Central memory CD8-positive, alpha-beta T cell (primary cell): ENCODE measurements at regions not wholly inside any gene's neighbourhood (a gene's known extent, or its start where the extent isn't known, plus 50 kb on each side); places are given as distances from the start of the nearest gene placed in this dataset.
"Not testable (repeated sequence)": the region's sequence is repeated elsewhere in the genome, so short reads cannot be mapped to it uniquely, and the experiment has no call there.

ENCODE experiments used
- ATAC-seq: fragments of 150-1000 bp; cut with Tn5 transposase; replicated peaks from 2 replicates; pipeline ENCODE4 v1.10.0; 2022; ENCODE audit warnings: mild to moderate bottlenecking, moderate FRiP score, moderate number of reproducible peaks; ENCODE audit not compliant: poor library complexity, severe bottlenecking; ENCODE audit errors: extremely low read depth
- DNase-seq, 2 donors: peaks; one replicate each; pipeline ENCODE4 v3.0.0; 2021; ENCODE audit warnings: low spot score in 2 of 2
- H3K27ac Mint-ChIP-seq: one replicate; pipeline ENCODE4 v1.8.0; 2022; ENCODE audit warnings: low read depth, mild to moderate bottlenecking, moderate library complexity, mixed read lengths
- H3K27me3 Mint-ChIP-seq: one replicate; pipeline ENCODE4 v1.8.0; 2022; ENCODE audit warnings: mixed read lengths
- H3K36me3 Mint-ChIP-seq: one replicate; pipeline ENCODE4 v1.8.0; 2022; ENCODE audit warnings: mild to moderate bottlenecking, moderate library complexity, mixed read lengths; ENCODE audit not compliant: insufficient read depth
- H3K4me1 Mint-ChIP-seq: one replicate; pipeline ENCODE4 v1.8.0; 2022; ENCODE audit warnings: mixed read lengths
- H3K4me3 Mint-ChIP-seq: one replicate; pipeline ENCODE4 v1.8.0; 2022; ENCODE audit warnings: mild to moderate bottlenecking, moderate library complexity, mixed read lengths
- H3K9me3 Mint-ChIP-seq: one replicate; pipeline ENCODE4 v1.8.0; 2022; ENCODE audit warnings: mixed read lengths

- no peak for ATAC-seq
- peaks cover 2% of the 10 kb centered on the region for H3K36me3 Mint-ChIP-seq
- H3K4me1 Mint-ChIP-seq: no peaks in the 10 kb centered on the region
- H3K27ac Mint-ChIP-seq: no peak overlapping the region
- H3K27me3 Mint-ChIP-seq: no peaks in the 10 kb centered on the region
- H3K4me3 Mint-ChIP-seq: no peak overlapping the region
- DNase-seq: no peak
- H3K9me3 Mint-ChIP-seq: peaks cover 7% of the 10 kb centered on the region
Observed at GRCh38 chr5:98296426-98296825, 477.0 kb upstream of the RGMB start.

DNA sequence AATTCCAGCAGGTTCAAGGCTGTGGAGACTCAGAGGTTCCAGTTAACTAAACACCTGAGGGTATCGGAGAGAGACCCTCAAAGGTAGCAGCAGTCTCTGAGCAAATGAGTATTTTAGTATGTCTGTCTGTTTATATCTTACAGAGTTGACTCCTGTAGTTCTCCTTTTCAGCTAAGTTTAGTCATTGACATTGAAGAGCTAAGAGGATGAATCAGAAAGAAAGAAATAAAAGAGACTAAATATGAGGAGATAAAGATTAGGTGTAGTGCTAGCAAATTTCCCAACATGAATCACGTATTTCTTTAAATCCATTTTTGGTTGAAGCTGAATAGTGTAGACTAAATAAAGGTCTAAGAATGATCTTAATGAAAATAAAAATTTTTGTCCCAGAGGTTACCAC lies 474.0 kb upstream of the RGMB start:
- H3K27me3 Mint-ChIP-seq: no peaks in the 10 kb centered on the region
- ATAC-seq: no peak
- DNase-seq: no peak
- H3K27ac Mint-ChIP-seq: no peak overlapping the region
- no peaks in the 10 kb centered on the region for H3K9me3 Mint-ChIP-seq
- no peaks in the 10 kb centered on the region for H3K4me1 Mint-ChIP-seq
- H3K4me3 Mint-ChIP-seq: no peak overlapping the region
- H3K36me3 Mint-ChIP-seq: peaks cover 2% of the 10 kb centered on the region

GRCh38 chr5:98301547-98301946 lies 471.9 kb upstream of the RGMB start:
- no peaks in the 10 kb centered on the region for H3K9me3 Mint-ChIP-seq
- peaks cover 2% of the 10 kb centered on the region for H3K36me3 Mint-ChIP-seq
- ATAC-seq (no peak), DNase-seq (no peak)
- H3K27ac Mint-ChIP-seq: no peak overlapping the region
- no peak overlapping the region for H3K4me3 Mint-ChIP-seq
- no peaks in the 10 kb centered on the region for H3K4me1 Mint-ChIP-seq
- no peaks in the 10 kb centered on the region for H3K27me3 Mint-ChIP-seq

GRCh38 chr5:98307811-98308210 lies 465.7 kb upstream of the RGMB start:
- Mint-ChIP-seq H3K27me3 (no peaks in the 10 kb centered on the region), H3K4me3 (no peak overlapping the region), H3K4me1 (no peaks in the 10 kb centered on the region), H3K9me3 (peaks cover 8% of the 10 kb centered on the region), H3K27ac (no peak overlapping the region), H3K36me3 (no peaks in the 10 kb centered on the region)
- DNase-seq (no peak), ATAC-seq (no peak)

GRCh38 chr5:98308231-98308630 lies 465.2 kb upstream of the RGMB start:
- Mint-ChIP-seq H3K27ac (no peak overlapping the region), H3K36me3 (no peaks in the 10 kb centered on the region), H3K4me3 (no peak overlapping the region), H3K9me3 (peaks cover 11% of the 10 kb centered on the region), H3K27me3 (no peaks in the 10 kb centered on the region), H3K4me1 (no peaks in the 10 kb centered on the region)
- DNase-seq (no peak), ATAC-seq (no peak)

DNA sequence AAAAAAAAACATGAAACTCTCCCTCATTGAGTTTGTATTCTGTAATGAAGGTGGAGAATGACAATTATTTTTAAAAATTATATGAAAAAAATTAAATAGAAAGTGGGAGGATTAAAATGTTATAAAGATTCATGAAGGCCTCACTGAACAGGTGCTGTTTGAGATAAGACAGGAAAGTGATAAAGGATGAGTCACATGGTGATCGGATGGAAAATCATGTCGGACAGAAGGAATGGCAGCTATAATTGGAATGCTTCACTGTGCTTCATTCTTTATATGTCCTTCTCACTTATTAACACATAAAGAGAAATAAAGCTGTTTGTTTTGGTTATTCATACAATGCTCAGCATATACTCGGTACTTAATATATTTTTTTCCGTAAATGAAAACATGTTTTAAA lies 464.5 kb upstream of the RGMB start:
- Mint-ChIP-seq H3K4me3 (no peak overlapping the region), H3K4me1 (no peaks in the 10 kb centered on the region), H3K27ac (no peak overlapping the region), H3K36me3 (no peaks in the 10 kb centered on the region), H3K27me3 (no peaks in the 10 kb centered on the region), H3K9me3 (peaks cover 11% of the 10 kb centered on the region)
- ATAC-seq: no peak
- no peak for DNase-seq

DNA sequence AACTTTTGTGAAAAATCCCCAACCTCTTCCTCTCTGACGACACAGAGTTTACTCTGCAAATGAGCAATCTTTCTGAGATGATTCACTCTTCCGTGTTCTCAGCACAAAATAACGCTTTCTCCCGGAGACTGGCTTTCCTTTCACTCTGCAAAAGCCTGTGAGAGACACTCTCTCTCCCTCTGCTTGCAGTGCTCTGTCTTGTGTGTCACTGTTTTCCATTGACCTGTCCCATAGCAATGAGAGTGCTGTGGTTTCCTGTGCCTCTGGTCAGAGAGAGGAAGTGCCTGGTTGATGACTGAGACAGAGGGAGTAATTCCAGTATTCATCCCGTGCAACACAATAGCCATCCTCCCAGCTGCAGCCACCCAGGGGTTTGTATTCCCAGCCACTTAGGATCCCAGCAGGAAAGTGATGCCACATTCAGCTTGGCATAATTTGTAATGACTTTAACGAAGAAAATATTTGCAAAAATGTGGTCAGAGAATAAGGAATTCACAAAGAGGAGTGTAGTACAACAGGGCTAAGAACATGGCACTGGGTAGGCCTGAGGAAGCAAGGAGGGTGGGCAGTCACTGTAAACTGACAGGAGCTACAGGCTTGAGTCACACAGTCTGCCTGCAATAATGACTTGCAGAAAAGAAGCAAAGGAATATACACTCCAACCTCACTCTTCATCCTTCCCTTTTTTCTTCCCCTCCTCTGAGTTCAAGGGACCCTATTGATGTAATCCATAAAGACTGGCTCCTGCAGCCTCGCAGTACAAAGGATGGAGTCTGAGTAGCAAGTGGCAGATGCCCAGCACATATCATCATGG lies 463.5 kb upstream of the RGMB start:
- Mint-ChIP-seq H3K4me3 (no peak overlapping the region), H3K27ac (no peak overlapping the region), H3K4me1 (no peaks in the 10 kb centered on the region), H3K27me3 (no peaks in the 10 kb centered on the region), H3K9me3 (peaks cover 11% of the 10 kb centered on the region), H3K36me3 (no peaks in the 10 kb centered on the region)
- DNase-seq: no peak
- no peak for ATAC-seq

GRCh38 chr5:98314292-98314691 lies 459.2 kb upstream of the RGMB start:
- Mint-ChIP-seq H3K27me3 (no peaks in the 10 kb centered on the region), H3K4me3 (no peak overlapping the region), H3K4me1 (no peaks in the 10 kb centered on the region), H3K27ac (no peak overlapping the region), H3K36me3 (no peaks in the 10 kb centered on the region), H3K9me3 (peaks cover 11% of the 10 kb centered on the region)
- ATAC-seq: no peak
- DNase-seq: no peak

DNA sequence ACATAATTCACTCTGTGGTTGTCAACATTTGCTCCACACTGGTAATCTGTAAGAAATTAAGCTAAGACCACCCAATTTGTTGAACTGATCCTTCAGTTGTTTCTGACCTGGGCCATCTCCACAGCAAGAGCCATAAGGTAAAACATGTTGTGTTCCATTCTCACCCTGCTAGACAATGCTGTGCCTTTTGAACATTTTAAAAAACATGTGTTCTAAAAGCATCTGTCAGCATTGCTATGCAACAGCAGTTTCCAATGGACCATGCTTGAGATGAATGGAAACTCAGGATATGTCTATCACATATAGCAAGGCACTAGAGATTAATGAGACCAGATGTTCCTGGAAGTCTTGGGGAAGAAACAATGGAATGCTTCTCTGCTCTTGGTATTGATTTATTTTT lies 455.1 kb upstream of the RGMB start:
- no peak for DNase-seq
- Mint-ChIP-seq H3K36me3 (no peaks in the 10 kb centered on the region), H3K4me1 (no peaks in the 10 kb centered on the region), H3K27ac (no peak overlapping the region), H3K27me3 (no peaks in the 10 kb centered on the region), H3K4me3 (no peak overlapping the region), H3K9me3 (peaks cover 5% of the 10 kb centered on the region)
- ATAC-seq: no peak

GRCh38 chr5:98319299-98320011 lies 454.0 kb upstream of the RGMB start:
- no peak overlapping the region for H3K4me3 Mint-ChIP-seq
- peaks cover 5% of the 10 kb centered on the region for H3K9me3 Mint-ChIP-seq
- ATAC-seq: no peak

GRCh38 chr5:98320343-98320742 lies 453.1 kb upstream of the RGMB start:
- Mint-ChIP-seq H3K27ac (no peak overlapping the region), H3K9me3 (peaks cover 5% of the 10 kb centered on the region), H3K4me3 (no peak overlapping the region), H3K27me3 (no peaks in the 10 kb centered on the region), H3K36me3 (no peaks in the 10 kb centered on the region), H3K4me1 (no peaks in the 10 kb centered on the region)
- ATAC-seq (no peak), DNase-seq (no peak)

More at GRCh38 chr5:98319299-98320011, 454.0 kb upstream of the RGMB start:
- H3K27me3 Mint-ChIP-seq: no peaks in the 10 kb centered on the region
- H3K4me1 Mint-ChIP-seq: no peaks in the 10 kb centered on the region
- no peak overlapping the region for H3K27ac Mint-ChIP-seq
- H3K36me3 Mint-ChIP-seq: no peaks in the 10 kb centered on the region
- no peak for DNase-seq

DNA sequence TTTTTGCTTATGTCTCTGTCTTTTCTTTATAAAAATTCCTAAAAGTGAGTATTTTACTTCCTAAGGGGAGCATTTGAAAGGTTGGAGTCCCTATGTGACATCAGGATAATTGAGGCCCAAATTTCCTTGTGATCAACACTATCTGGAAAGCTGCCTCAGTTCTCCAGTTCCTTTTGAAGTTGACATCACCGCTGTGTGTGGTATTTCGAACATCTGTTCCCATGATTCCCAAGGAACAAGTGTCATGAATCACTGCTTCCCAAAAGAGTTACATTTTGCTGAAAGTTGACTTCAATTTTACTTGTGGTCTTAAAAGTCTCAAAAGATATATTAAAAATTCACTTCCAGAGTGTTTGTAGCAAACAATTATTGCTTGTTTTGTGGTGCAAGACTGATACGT lies 452.1 kb upstream of the RGMB start:
- H3K9me3 Mint-ChIP-seq: peaks cover 5% of the 10 kb centered on the region
- ATAC-seq (no peak), DNase-seq (no peak)
- H3K27ac Mint-ChIP-seq: no peak overlapping the region
- no peaks in the 10 kb centered on the region for H3K36me3 Mint-ChIP-seq
- no peaks in the 10 kb centered on the region for H3K27me3 Mint-ChIP-seq
- no peak overlapping the region for H3K4me3 Mint-ChIP-seq
- H3K4me1 Mint-ChIP-seq: no peaks in the 10 kb centered on the region

DNA sequence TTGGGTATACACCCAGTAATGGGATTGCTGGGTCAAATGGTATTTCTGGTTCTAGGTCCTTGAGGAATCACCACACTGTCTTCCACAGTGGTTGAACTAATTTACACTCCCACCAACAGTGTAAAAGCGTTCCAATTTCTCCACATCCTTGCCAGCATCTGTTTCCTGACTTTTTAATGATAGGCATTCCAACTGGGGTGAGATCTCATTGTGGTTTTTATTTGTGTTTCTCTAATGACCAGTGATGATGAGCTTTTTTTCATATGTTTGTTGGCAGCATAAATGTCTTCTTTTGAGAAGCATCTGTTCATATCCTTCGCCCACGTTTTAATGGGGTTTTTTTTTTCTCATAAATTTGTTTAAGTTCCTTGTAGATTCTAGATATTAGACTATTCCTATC lies 448.3 kb upstream of the RGMB start:
- H3K36me3 Mint-ChIP-seq, ATAC-seq, H3K9me3 Mint-ChIP-seq, H3K4me1 Mint-ChIP-seq, H3K27ac Mint-ChIP-seq, H3K27me3 Mint-ChIP-seq, DNase-seq, H3K4me3 Mint-ChIP-seq: not testable (repeated sequence)
